ENCODE measurements at regions not wholly inside any gene's neighbourhood (a gene's known extent, or its start where the extent isn't known, plus 50 kb on each side); places are given as distances from the start of the nearest gene placed in this dataset.

DNA sequence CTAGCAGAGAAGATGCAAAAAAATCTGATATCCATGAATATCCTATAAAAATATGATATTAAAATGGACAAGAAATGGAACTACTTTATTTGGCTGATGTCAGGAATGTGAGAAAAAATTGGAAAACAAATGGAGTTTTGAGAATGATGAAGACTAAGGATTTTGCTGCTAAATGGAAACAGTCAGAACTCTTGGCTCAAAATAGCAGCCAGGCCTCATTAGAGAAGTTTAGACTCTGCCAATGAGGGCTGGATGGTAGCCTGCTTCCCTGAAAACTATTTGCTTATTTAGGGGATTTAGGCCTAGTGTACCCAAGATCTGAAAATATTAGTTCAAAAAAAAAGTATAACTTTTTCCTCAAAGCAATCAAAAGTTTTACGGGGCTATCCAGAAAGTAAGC lies 458.5 kb downstream of the TFEC start:
- TF ChIP-seq CREB1 (CRISPR knock-in tag; IDR thresholded peaks at IDR 0.05; ENCODE audit: low read depth): no peak
- TF ChIP-seq, protein P1, sequence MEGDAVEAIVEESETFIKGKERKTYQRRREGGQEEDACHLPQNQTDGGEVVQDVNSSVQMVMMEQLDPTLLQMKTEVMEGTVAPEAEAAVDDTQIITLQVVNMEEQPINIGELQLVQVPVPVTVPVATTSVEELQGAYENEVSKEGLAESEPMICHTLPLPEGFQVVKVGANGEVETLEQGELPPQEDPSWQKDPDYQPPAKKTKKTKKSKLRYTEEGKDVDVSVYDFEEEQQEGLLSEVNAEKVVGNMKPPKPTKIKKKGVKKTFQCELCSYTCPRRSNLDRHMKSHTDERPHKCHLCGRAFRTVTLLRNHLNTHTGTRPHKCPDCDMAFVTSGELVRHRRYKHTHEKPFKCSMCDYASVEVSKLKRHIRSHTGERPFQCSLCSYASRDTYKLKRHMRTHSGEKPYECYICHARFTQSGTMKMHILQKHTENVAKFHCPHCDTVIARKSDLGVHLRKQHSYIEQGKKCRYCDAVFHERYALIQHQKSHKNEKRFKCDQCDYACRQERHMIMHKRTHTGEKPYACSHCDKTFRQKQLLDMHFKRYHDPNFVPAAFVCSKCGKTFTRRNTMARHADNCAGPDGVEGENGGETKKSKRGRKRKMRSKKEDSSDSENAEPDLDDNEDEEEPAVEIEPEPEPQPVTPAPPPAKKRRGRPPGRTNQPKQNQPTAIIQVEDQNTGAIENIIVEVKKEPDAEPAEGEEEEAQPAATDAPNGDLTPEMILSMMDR (conservative IDR thresholded peaks at IDR 0.05; ENCODE audit: low read depth in 2 of 2): no peak
